A549 (cell line): ENCODE measurements at regions not wholly inside any gene's neighbourhood (a gene's known extent, or its start where the extent isn't known, plus 50 kb on each side); places are given as distances from the start of the nearest gene placed in this dataset.
A peak's percentile ranks its signal among the peaks of the same experiment; 100 is the strongest.

Experiments
- ATAC-seq, 2 experiments: fragments of 200-7000 bp in 1 of 2; fragments of >200 bp in 1 of 2; cut with Nextera tagmentation in 1 of 2; cut with Tn5 transposase in 1 of 2; 3 replicates each; pipeline versions ENCODE4 v1.8.0 to v1.9.1; 2018 to 2020; ENCODE audit warnings: mild to moderate bottlenecking in 1 of 2, moderate library complexity in 1 of 2
- CTCF ChIA-PET: fragments of 300-600 bp; sonication (Branson Sonifier 250); formaldehyde crosslinking; extraction: SDS; loops from one replicate; lab custom pipeline; 2021; ENCODE audit warnings: antibody characterized with exemption, inconsistent platforms; lab: Yijun Ruan, JAX
- POLR2A ChIA-PET: fragments of 350-600 bp; formaldehyde crosslinking; extraction: SDS; loops from one replicate; lab custom pipeline; 2021; ENCODE audit warnings: antibody characterized with exemption, inconsistent platforms; lab: Yijun Ruan, JAX
- DNase-seq, 2 experiments: peaks; one replicate each; pipeline versions ENCODE4 v3.0.0 to v3.0.0-alpha.2; 2011 to 2016; ENCODE audit warnings: low read depth in 1 of 2, low spot score in 1 of 2
- FAIRE-seq: peaks from 2 replicates; lab custom pipeline; 2011; peaks lifted over from hg19 to GRCh38; lab: Jason Lieb, UNC
- H3K27ac ChIP-seq, 2 experiments: fragments of >200 bp; sonication (Bioruptor Twin); formaldehyde crosslinking; 3 replicates each; pipeline ENCODE4 v1.5.1; 2016 to 2017
- H3K4me1 ChIP-seq: fragments of >200 bp; sonication (Bioruptor Twin); formaldehyde crosslinking; 3 replicates; pipeline ENCODE4 v1.6.1; 2016
- H3K4me2 ChIP-seq: fragments of >200 bp; sonication (Bioruptor Twin); formaldehyde crosslinking; 3 replicates; pipeline ENCODE4 v1.6.1; 2016
- H3K4me3 ChIP-seq: fragments of >200 bp; sonication (Bioruptor Twin); formaldehyde crosslinking; 3 replicates; pipeline ENCODE4 v1.5.1; 2016
- H3K9me3 ChIP-seq: fragments of >200 bp; sonication (Bioruptor Twin); formaldehyde crosslinking; 3 replicates; pipeline ENCODE4 v1.6.1; 2016
- CBX8 ChIP-seq: fragments of 200-600 bp; sonication (generic); IDR thresholded peaks from 2 replicates; pipeline ENCODE4 v1.6.1; 2016
- E2F6 ChIP-seq: IDR thresholded peaks from 2 replicates; pipeline ENCODE4 v1.6.1; 2012; ENCODE audit warnings: low read depth, borderline replicate concordance
- ESRRA ChIP-seq: fragments of 150-350 bp; IDR thresholded peaks from 2 replicates; pipeline ENCODE4 v1.6.1; 2014; ENCODE audit warnings: mild to moderate bottlenecking, low read length, borderline replicate concordance
- FOSB ChIP-seq: fragments of 250-450 bp; sonication (Bioruptor Pico); IDR thresholded peaks from 2 replicates; pipeline ENCODE4 v1.5.0; 2020; ENCODE audit warnings: mild to moderate bottlenecking, moderate library complexity
- FOSL2 ChIP-seq, 2 experiments: fragments of 450-650 bp in 1 of 2; fragments of >200 bp in 1 of 2; sonication (Bioruptor Twin) in 1 of 2; formaldehyde crosslinking; IDR thresholded peaks; 2 replicates each; pipeline versions ENCODE4 v1.5.0 to v1.6.1; 2016 to 2020; ENCODE audit warnings: mild to moderate bottlenecking in 1 of 2, moderate library complexity in 1 of 2
- FOXS1 ChIP-seq: fragments of 250-450 bp; sonication (Bioruptor Pico); IDR thresholded peaks from 2 replicates; pipeline ENCODE4 v1.5.0; 2020; ENCODE audit warnings: mild to moderate bottlenecking, moderate library complexity
- HES2 ChIP-seq: fragments of >200 bp; sonication (Bioruptor Twin); formaldehyde crosslinking; IDR thresholded peaks from 2 replicates; pipeline ENCODE4 v1.6.1; 2016
- HEYL ChIP-seq: fragments of 250-450 bp; sonication (Bioruptor Pico); IDR thresholded peaks from 2 replicates; pipeline ENCODE4 v1.8.0; 2021; ENCODE audit warnings: mild to moderate bottlenecking, moderate library complexity
- HMGXB4 ChIP-seq: fragments of 250-450 bp; sonication (Bioruptor Pico); IDR thresholded peaks from 2 replicates; pipeline ENCODE4 v1.5.0; 2021; ENCODE audit warnings: mild to moderate bottlenecking, moderate library complexity, borderline replicate concordance
- KDM1A ChIP-seq: fragments of 200-600 bp; sonication (generic); IDR thresholded peaks from 2 replicates; pipeline ENCODE4 v1.6.1; 2016; ENCODE audit warnings: low read depth, mild to moderate bottlenecking
- KDM5A ChIP-seq: fragments of 200-600 bp; sonication (generic); IDR thresholded peaks from 2 replicates; pipeline ENCODE4 v1.6.1; 2016; ENCODE audit warnings: antibody characterized with exemption, mild to moderate bottlenecking
- NFE2L2 ChIP-seq: fragments of 150-350 bp; conservative IDR thresholded peaks from 2 replicates; pipeline ENCODE4 v1.6.1; 2014; ENCODE audit warnings: low read length
- PHF8 ChIP-seq: fragments of 200-600 bp; sonication (generic); IDR thresholded peaks from 2 replicates; pipeline ENCODE4 v1.6.1; 2016; ENCODE audit warnings: low read depth, mild to moderate bottlenecking, antibody characterized with exemption, moderate library complexity, borderline replicate concordance
- REST ChIP-seq: fragments of 200-600 bp; sonication (generic); IDR thresholded peaks from 2 replicates; pipeline ENCODE4 v1.6.1; 2016; ENCODE audit warnings: antibody characterized with exemption, mild to moderate bottlenecking, moderate library complexity
- RFX5 ChIP-seq: fragments of 450-650 bp; IDR thresholded peaks from 2 replicates; pipeline ENCODE4 v1.7.1; 2014; ENCODE audit warnings: antibody characterized with exemption, mild to moderate bottlenecking, moderate library complexity
- TP53 ChIP-seq: fragments of 250-450 bp; sonication (Bioruptor Pico); IDR thresholded peaks from 2 replicates; pipeline ENCODE4 v1.5.0; 2021; ENCODE audit warnings: mild to moderate bottlenecking, moderate library complexity
- USF2 ChIP-seq: fragments of 450-650 bp; IDR thresholded peaks from 2 replicates; pipeline ENCODE4 v1.6.1; 2014; ENCODE audit warnings: antibody characterized with exemption
- ZNF302 ChIP-seq: fragments of 250-450 bp; sonication (Bioruptor Pico); IDR thresholded peaks from 2 replicates; pipeline ENCODE4 v1.9.0; 2021; ENCODE audit warnings: inconsistent platforms, mild to moderate bottlenecking, moderate library complexity
- WGBS: methylation state at CpG from one replicate; pipeline ENCODE4 v1.1.6; 2017; ENCODE audit errors: missing lambda C conversion rate; 5-methylcytosine and 5-hydroxymethylcytosine counted together

- H3K4me2 ChIP-seq = no peak overlapping the region
- H3K9me3 ChIP-seq = no peaks in the 10 kb centered on the region
- H3K27ac ChIP-seq = no peak overlapping the region
- DNase-seq (no peak), ATAC-seq (no peak), FAIRE-seq (no peak)
- no peak overlapping the region for H3K4me3 ChIP-seq
- no peaks in the 10 kb centered on the region for H3K4me1 ChIP-seq
- ChIA-PET CTCF (no interaction called here), POLR2A (no interaction called here)
- TF ChIP-seq KDM1A = no peak
- no peak for TF ChIP-seq HEYL (CRISPR knock-in tag)
- TF ChIP-seq TP53 (CRISPR knock-in tag) = no peak
- no peak for TF ChIP-seq FOSL2 (IDR thresholded peaks at IDR 0.05)
- TF ChIP-seq FOSL2 (CRISPR knock-in tag; IDR thresholded peaks at IDR 0.05) = no peak
- TF ChIP-seq KDM5A = no peak
- TF ChIP-seq RFX5 = no peak
- no peak for TF ChIP-seq ESRRA
- TF ChIP-seq HMGXB4 (CRISPR knock-in tag) = no peak
- no peak for TF ChIP-seq CBX8
- TF ChIP-seq NFE2L2 = no peak
- TF ChIP-seq FOSB (CRISPR knock-in tag) = no peak
- no peak for TF ChIP-seq E2F6
- no peak for TF ChIP-seq PHF8
- no peak for TF ChIP-seq REST
- TF ChIP-seq ZNF302 = no peak
- WGBS = 85% methylated on average over 1 of the region's 1 CpG
These were observed 145.0 kb downstream of the HTR1B start for GRCh38 chr6:77318256-77318655.

GRCh38 chr6:77313595-77313994 lies 149.7 kb downstream of the HTR1B start:
- no peak overlapping the region for H3K4me3 ChIP-seq
- 44% methylated on average over 1 of the region's 1 CpG for WGBS
- H3K9me3 ChIP-seq = no peaks in the 10 kb centered on the region
- H3K4me1 ChIP-seq = no peaks in the 10 kb centered on the region
- no peak overlapping the region for H3K4me2 ChIP-seq
- ATAC-seq = no peak
- TF ChIP-seq REST = peak; percentile 30; the same call in 1 of the 2 replicates
- no peak for TF ChIP-seq HES2
- TF ChIP-seq USF2 = no peak
- TF ChIP-seq FOXS1 (CRISPR knock-in tag) = no peak
- TF ChIP-seq, all 56 proteins: peak for 1
- POLR2A ChIA-PET = no interaction called here
- DNase-seq = no peak
- FAIRE-seq = no peak
- no peak overlapping the region for H3K27ac ChIP-seq
- CTCF ChIA-PET = no interaction called here
